ENCODE measurements at regions not wholly inside any gene's neighbourhood (a gene's known extent, or its start where the extent isn't known, plus 50 kb on each side); places are given as distances from the start of the nearest gene placed in this dataset.

DNA sequence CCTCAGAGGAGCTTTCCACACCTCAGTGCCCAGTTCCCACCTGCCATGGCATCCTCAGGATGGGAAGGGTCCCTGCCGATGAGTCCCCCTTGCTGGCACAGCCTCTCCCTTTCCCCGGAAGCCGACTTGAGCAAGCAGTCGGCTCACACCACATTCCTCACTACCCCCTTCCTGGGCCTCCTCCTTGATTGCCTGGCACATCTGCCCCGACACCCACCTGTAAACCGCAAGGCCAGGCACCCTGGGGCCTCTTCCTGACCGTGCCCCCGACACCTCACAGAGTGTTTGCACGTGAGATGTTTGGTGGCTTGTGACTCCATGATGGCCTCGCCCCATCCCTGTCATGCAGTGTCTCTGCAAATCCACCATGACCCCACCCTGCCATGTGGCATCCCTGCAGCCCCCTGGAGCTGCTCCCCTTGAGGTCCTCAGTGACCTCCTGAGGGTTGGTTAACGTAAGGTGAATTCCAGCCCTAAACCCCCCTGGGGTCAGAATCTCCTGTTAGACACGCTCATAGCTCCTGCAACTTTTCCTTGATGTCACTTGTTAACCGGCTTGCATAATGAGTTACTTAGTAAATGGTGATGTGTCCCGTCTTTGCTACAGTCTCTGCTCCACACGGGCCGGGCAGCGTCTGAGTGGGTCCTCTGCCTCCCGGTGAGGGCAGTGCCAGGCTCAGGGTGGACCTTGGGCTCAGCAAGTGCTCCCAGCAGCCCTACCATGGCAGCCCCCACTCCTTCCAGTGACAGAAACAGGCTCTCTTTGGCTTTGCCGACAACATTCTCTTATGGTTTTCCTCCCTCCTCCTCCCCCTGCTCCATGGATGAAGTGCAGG is 115.9 kb upstream of the FRMD1 start:
- H3K9ac ChIP-seq (ENCODE audit: insufficient read depth in 1 of 2, low read depth in 2 of 2, low read length in 2 of 2), result no peak overlapping the region
- H2AFZ ChIP-seq (ENCODE audit: low read depth, low read length), result no peak overlapping the region
- in situ Hi-C loops (cut with MboI) (no loop called here), intact Hi-C loops (cut with micrococcal nuclease) (loop anchor here (2.0 to 10.0 kb wide), 2 partner anchors 162 to 690 kb away; no protein-coding TSS in a partner anchor)
- no peak for FAIRE-seq
- DNase-seq (ENCODE audit: extremely low read depth in 1 of 4, low spot score in 3 of 4), result no peak
- peaks cover 0 to 7% of the 10 kb centered on the region in 2 experiments; a peak in 1 of 5 replicates for H3K4me1 ChIP-seq (replicated peaks in 1 of 2; ENCODE audit: control insufficient read depth in 2 of 2, insufficient read depth in 2 of 2, low read length in 2 of 2)
- POLR2A ChIA-PET, result interaction anchor here (0.5 to 0.6 kb wide), 2 partner anchors 163 to 591 kb away, joined by 3 to 4 read pairs; no protein-coding TSS in a partner anchor
- CTCF ChIA-PET (ENCODE audit: low intra/inter-chr PET ratio), result no interaction called here
- no peaks in the 10 kb centered on the region for H3K9me1 ChIP-seq (ENCODE audit: control insufficient read depth, insufficient read depth, low read length)
- H3K4me3 ChIP-seq, result no peak overlapping the region
- no peak overlapping the region for H3K27ac ChIP-seq (ENCODE audit: extremely low read depth, low read depth, low read length)
- no peak for ATAC-seq
- H3K4me2 ChIP-seq (ENCODE audit: insufficient read depth, low read length), result no peak overlapping the region
- no peaks in the 10 kb centered on the region for H3K79me2 ChIP-seq (ENCODE audit: control insufficient read depth, insufficient read depth, low read length)
- WGBS (ENCODE audit: insufficient coverage, low coverage, missing lambda C conversion rate), result 4% methylated on average over 18 of the region's 19 CpGs
- no peaks in the 10 kb centered on the region for H3K9me3 ChIP-seq (replicated peaks; ENCODE audit: control insufficient read depth, insufficient read depth, low read depth, low read length)
- TF ChIP-seq POLR2AphosphoS2 (IDR thresholded peaks at IDR 0.05; ENCODE audit: low read length) (no peak), GTF2E2 (tag; IDR thresholded peaks at IDR 0.05) (no peak), HDAC2 (IDR thresholded peaks at IDR 0.05) (no peak), HNRNPK (IDR thresholded peaks at IDR 0.05; ENCODE audit: low read depth, low read length, poor library complexity, severe bottlenecking) (no peak), ILK (tag; IDR thresholded peaks at IDR 0.05; ENCODE audit: borderline replicate concordance, low read depth) (no peak), MCM2 (IDR thresholded peaks at IDR 0.05; ENCODE audit: low read depth) (no peak), ZNF644 (tag; IDR thresholded peaks at IDR 0.05; ENCODE audit: low read depth) (no peak), SIN3A (IDR thresholded peaks at IDR 0.05; ENCODE audit: borderline replicate concordance in 2 of 2, control insufficient read depth in 1 of 2, low read depth in 2 of 2, low read length in 2 of 2) (no peak), NFXL1 (CRISPR knock-in tag; IDR thresholded peaks at IDR 0.05) (no peak), DACH1 (IDR thresholded peaks at IDR 0.05; ENCODE audit: partially characterized antibody) (no peak), SRSF1 (IDR thresholded peaks at IDR 0.05; ENCODE audit: low read depth, low read length) (no peak), MYBL2 (IDR thresholded peaks at IDR 0.05; ENCODE audit: low read depth) (no peak), MYBL2 (CRISPR knock-in tag; IDR thresholded peaks at IDR 0.05; ENCODE audit: borderline replicate concordance) (no peak)
- TF ChIP-seq, protein P1, sequence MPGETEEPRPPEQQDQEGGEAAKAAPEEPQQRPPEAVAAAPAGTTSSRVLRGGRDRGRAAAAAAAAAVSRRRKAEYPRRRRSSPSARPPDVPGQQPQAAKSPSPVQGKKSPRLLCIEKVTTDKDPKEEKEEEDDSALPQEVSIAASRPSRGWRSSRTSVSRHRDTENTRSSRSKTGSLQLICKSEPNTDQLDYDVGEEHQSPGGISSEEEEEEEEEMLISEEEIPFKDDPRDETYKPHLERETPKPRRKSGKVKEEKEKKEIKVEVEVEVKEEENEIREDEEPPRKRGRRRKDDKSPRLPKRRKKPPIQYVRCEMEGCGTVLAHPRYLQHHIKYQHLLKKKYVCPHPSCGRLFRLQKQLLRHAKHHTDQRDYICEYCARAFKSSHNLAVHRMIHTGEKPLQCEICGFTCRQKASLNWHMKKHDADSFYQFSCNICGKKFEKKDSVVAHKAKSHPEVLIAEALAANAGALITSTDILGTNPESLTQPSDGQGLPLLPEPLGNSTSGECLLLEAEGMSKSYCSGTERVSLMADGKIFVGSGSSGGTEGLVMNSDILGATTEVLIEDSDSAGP (CRISPR knock-in tag; IDR thresholded peaks at IDR 0.05), result no peak
- BruUV-seq (replicated peaks), result no TSS peak
- peaks cover 55 to 98% of the 10 kb centered on the region in 2 experiments for H3K27me3 ChIP-seq (ENCODE audit: control insufficient read depth in 2 of 2, insufficient read depth in 2 of 2, low read length in 2 of 2)
- H3K36me3 ChIP-seq (ENCODE audit: control insufficient read depth, insufficient read depth, low read length), result no peaks in the 10 kb centered on the region
- H4K20me1 ChIP-seq (replicated peaks; ENCODE audit: control insufficient read depth, insufficient read depth, low read length), result peaks cover 12% of the 10 kb centered on the region
